Motor neuron (in vitro differentiated cells): ENCODE measurements at regions not wholly inside any gene's neighbourhood (a gene's known extent, or its start where the extent isn't known, plus 50 kb on each side); places are given as distances from the start of the nearest gene placed in this dataset.

Source experiments
- ATAC-seq, 8 experiments: fragments of 200-7000 bp; cut with Tn5 transposase; replicated peaks in 6 of 8; 2 replicates each; pipeline ENCODE4 v1.8.0; 2021; ENCODE audit warnings: mild to moderate bottlenecking in 8 of 8, moderate library complexity in 8 of 8
- H3K27ac ChIP-seq, 2 donors: fragments of 250-450 bp; sonication (Bioruptor Pico); 2 replicates each; pipeline ENCODE4 v1.9.0; 2021; ENCODE audit warnings: antibody characterized with exemption in 2 of 2, mild to moderate bottlenecking in 2 of 2, moderate library complexity in 1 of 2
- H3K4me1 ChIP-seq, 2 donors: fragments of 250-450 bp; sonication (Bioruptor Pico); replicated peaks in 1 of 2; 2 replicates each; pipeline ENCODE4 v1.6.1; 2021; ENCODE audit warnings: antibody characterized with exemption in 2 of 2, mild to moderate bottlenecking in 2 of 2, moderate library complexity in 1 of 2
- H3K4me3 ChIP-seq, 5 donors: fragments of 250-450 bp; sonication (Bioruptor Pico); 2 replicates each; pipeline ENCODE4 v1.9.0; 2021; ENCODE audit warnings: antibody characterized with exemption in 5 of 5, mild to moderate bottlenecking in 5 of 5, moderate library complexity in 4 of 5
- WGBS, 10 experiments: fragments of 450-650 bp; shearing (Covaris generic); methylation state at CpG; one replicate each; pipeline ENCODE4 v1.0.0; 2022; 5-methylcytosine and 5-hydroxymethylcytosine counted together
- in situ Hi-C, 9 experiments: fragments of 400-800 bp; cut with MboI; loops; one replicate each; pipeline ENCODE4 v1.15.0; 2021; ENCODE audit warnings: low sequenced_read_pairs in 9 of 9, low pct_unique_long_range_greater_than_20kb in 2 of 9; ENCODE audit not compliant: unreplicated experiment in 9 of 9

- in situ Hi-C loops = no loop called here
- ATAC-seq = no peak
- no peak overlapping the region for H3K4me3 ChIP-seq
- no peaks in the 10 kb centered on the region for H3K4me1 ChIP-seq
- no peak overlapping the region for H3K27ac ChIP-seq
- WGBS, 10 experiments = 0 to 92% (median 72%) methylated on average over 2 to 9 of the region's 9 CpGs
These were observed 54.5 kb upstream of the HNRNPA0 start for GRCh38 chr5:137808503-137809135.

DNA sequence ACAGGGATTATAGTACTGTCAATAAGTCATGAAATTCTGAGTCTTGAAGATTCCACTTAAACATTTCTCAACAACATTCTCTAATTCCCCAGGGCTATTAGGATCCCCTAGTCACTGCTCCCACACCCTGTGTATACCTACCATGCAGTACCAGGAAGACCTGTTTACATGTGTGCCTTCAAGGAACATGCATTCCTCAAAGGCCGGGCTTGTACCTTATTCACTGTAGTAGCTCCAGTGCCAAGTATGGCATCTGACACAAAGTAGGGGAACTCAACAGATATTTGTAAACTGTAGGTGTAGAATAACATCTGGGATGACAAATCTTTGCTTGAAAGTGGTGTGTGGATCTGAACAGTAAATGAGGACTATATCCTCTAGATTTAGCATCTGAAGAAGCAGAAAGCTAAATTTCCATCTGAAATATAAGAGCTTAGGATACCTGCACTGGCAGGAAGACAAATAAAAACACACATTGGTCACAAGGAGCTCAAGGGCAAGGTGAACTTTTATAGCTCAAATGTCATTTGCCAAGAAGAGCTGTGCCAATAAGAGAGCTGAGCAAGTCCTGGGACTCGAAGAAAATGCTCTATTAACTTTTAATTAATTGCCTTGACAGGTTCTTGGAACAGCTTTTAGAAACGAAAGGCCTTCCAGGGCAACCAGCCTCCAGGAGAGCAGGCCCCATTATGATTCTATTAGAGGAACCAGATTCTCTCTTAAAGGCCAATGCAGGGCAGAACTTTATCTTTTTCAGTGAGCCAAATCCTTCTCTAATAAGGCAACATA is 52.3 kb upstream of the MYOT start:
- Histone ChIP-seq H3K4me1 (no peaks in the 10 kb centered on the region), H3K27ac (no peak overlapping the region), H3K4me3 (no peak overlapping the region)
- peak in 1 of 8 experiments; percentile 94 for ATAC-seq
- in situ Hi-C loops = no loop called here
- 0 to 68% (median 33%) methylated on average over 1 to 3 of the region's 3 CpGs; no CpG with 5 or more reads in 3 of the 10 experiments for WGBS, 10 experiments
